Suppressor macrophage treated with lipopolysaccharide for 4 hours (primary cell): ENCODE measurements at regions not wholly inside any gene's neighbourhood (a gene's known extent, or its start where the extent isn't known, plus 50 kb on each side); places are given as distances from the start of the nearest gene placed in this dataset.

ENCODE experiments used
- DNase-seq: peaks from one replicate; pipeline ENCODE4 v3.0.0-alpha.2; 2020

- no peak for DNase-seq
Observed at GRCh38 chr13:47420020-47420419, 523.2 kb upstream of the HTR2A start.

- DNase-seq: no peak
Observed at GRCh38 chr13:47418206-47418920, 521.5 kb upstream of the HTR2A start.

- DNase-seq: no peak
Observed at GRCh38 chr13:47417485-47417884, 520.6 kb upstream of the HTR2A start.

- DNase-seq: no peak
Observed at GRCh38 chr13:47415048-47415447, 518.2 kb upstream of the HTR2A start.

- no peak for DNase-seq
Observed at GRCh38 chr13:47413526-47413925, 516.7 kb upstream of the HTR2A start.

- DNase-seq: no peak
Observed at GRCh38 chr13:47413112-47413511, 516.3 kb upstream of the HTR2A start.

- no peak for DNase-seq
Observed at GRCh38 chr13:47409778-47410177, 512.9 kb upstream of the HTR2A start.

- DNase-seq: no peak
Observed at GRCh38 chr13:47408546-47409319, 511.9 kb upstream of the HTR2A start.

GRCh38 chr13:47407808-47408207, 511.0 kb upstream of the HTR2A start:
- DNase-seq: no peak

- no peak for DNase-seq
Observed at GRCh38 chr13:47399599-47399998, 502.7 kb upstream of the HTR2A start.

- peak; percentile 3 for DNase-seq
Observed at GRCh38 chr13:47397739-47398138, 500.9 kb upstream of the HTR2A start.

GRCh38 chr13:47396915-47397314, 500.1 kb upstream of the HTR2A start:
- DNase-seq: no peak

- DNase-seq: no peak
Observed at GRCh38 chr13:47374741-47375140, 477.9 kb upstream of the HTR2A start.

GRCh38 chr13:47372751-47373150, 475.9 kb upstream of the HTR2A start:
- DNase-seq: no peak

GRCh38 chr13:47351798-47352197, 454.9 kb upstream of the HTR2A start:
- DNase-seq: no peak

GRCh38 chr13:47350334-47351124, 453.7 kb upstream of the HTR2A start:
- DNase-seq: no peak

- no peak for DNase-seq
Observed at GRCh38 chr13:47349211-47349610, 452.4 kb upstream of the HTR2A start.

- DNase-seq: no peak
Observed at GRCh38 chr13:47337781-47338507, 441.1 kb upstream of the HTR2A start.

- DNase-seq: no peak
Observed at GRCh38 chr13:47334173-47334572, 437.3 kb upstream of the HTR2A start.

GRCh38 chr13:47332149-47332548, 435.3 kb upstream of the HTR2A start:
- no peak for DNase-seq

- no peak for DNase-seq
Observed at GRCh38 chr13:47330031-47330430, 433.2 kb upstream of the HTR2A start.

GRCh38 chr13:47327861-47328260, 431.0 kb upstream of the HTR2A start:
- DNase-seq: no peak

GRCh38 chr13:47326061-47326460, 429.2 kb upstream of the HTR2A start:
- no peak for DNase-seq
